B cell (primary cell): ENCODE measurements at regions not wholly inside any gene's neighbourhood (a gene's known extent, or its start where the extent isn't known, plus 50 kb on each side); places are given as distances from the start of the nearest gene placed in this dataset.

ENCODE experiments used
- ATAC-seq: fragments of 200-7000 bp; cut with Tn5 transposase; one replicate; pipeline ENCODE4 v1.10.0; 2021; ENCODE audit warnings: low read depth, mild to moderate bottlenecking, moderate number of reproducible peaks, moderate library complexity
- CTCF ChIA-PET: fragments of 350-600 bp; sonication (Branson Sonifier 250); formaldehyde crosslinking; loops from one replicate; lab custom pipeline; 2021; ENCODE audit warnings: antibody characterized with exemption, inconsistent platforms; lab: Charles Lee
- POLR2A ChIA-PET: fragments of 350-600 bp; sonication (Branson Sonifier 250); formaldehyde crosslinking; loops from one replicate; lab custom pipeline; 2021; ENCODE audit warnings: antibody characterized with exemption; lab: Charles Lee
- DNase-seq: peaks from one replicate; pipeline ENCODE4 v3.0.0; 2013
- H2AFZ ChIP-seq: 2 replicates; pipeline ENCODE4 v1.6.1; 2012; ENCODE audit warnings: mild to moderate bottlenecking, low read depth, low read length; ENCODE audit not compliant: insufficient read depth, poor library complexity, severe bottlenecking
- H3K27ac ChIP-seq, 2 donors: 1 replicate in 1 of 2; 2 replicates in 1 of 2; pipeline ENCODE4 v1.5.1; 2012 to 2013; ENCODE audit warnings: low read length in 2 of 2, mild to moderate bottlenecking in 2 of 2, moderate library complexity in 1 of 2
- H3K27me3 ChIP-seq, 4 experiments: fragments of 200-600 bp in 1 of 4; sonication (generic) in 1 of 4; replicated peaks in 1 of 4; 1 replicate in 2 of 4; 2 replicates in 2 of 4; pipeline versions ENCODE4 v1.6.1 to v1.7.0; 2013 to 2016; ENCODE audit warnings: low read length in 3 of 4, mild to moderate bottlenecking in 2 of 4, mixed read lengths in 1 of 4, moderate library complexity in 1 of 4; ENCODE audit not compliant: insufficient read depth in 4 of 4, control insufficient read depth in 3 of 4; ENCODE audit errors: control extremely low read depth in 1 of 4
- H3K36me3 ChIP-seq, 2 experiments: replicated peaks in 1 of 2; 1 replicate in 1 of 2; 2 replicates in 1 of 2; pipeline versions ENCODE4 v1.6.1 to v1.7.1; 2013; ENCODE audit warnings: low read length in 1 of 2; ENCODE audit not compliant: insufficient read depth in 2 of 2, control insufficient read depth in 1 of 2; ENCODE audit errors: control extremely low read depth in 1 of 2, extremely low read depth in 1 of 2
- H3K4me1 ChIP-seq, 2 donors: fragments of 200-600 bp in 1 of 2; sonication (generic) in 1 of 2; 1 replicate in 1 of 2; 2 replicates in 1 of 2; pipeline versions ENCODE4 v1.5.1 to v1.6.1; 2013 to 2017; ENCODE audit warnings: low read length in 2 of 2; ENCODE audit not compliant: control insufficient read depth in 2 of 2, insufficient read depth in 2 of 2
- H3K4me2 ChIP-seq: replicated peaks from 2 replicates; pipeline ENCODE3; 2012; ENCODE audit warnings: mild to moderate bottlenecking, low read depth, low read length; ENCODE audit not compliant: poor library complexity, severe bottlenecking
- H3K4me3 ChIP-seq, 5 experiments: fragments of 200-600 bp in 1 of 5; sonication (generic) in 1 of 5; 1 replicate in 3 of 5; 2 replicates in 2 of 5; pipeline versions ENCODE4 v1.5.1 to v1.7.0; 2011 to 2016; ENCODE audit warnings: low read length in 4 of 5, mild to moderate bottlenecking in 4 of 5, low read depth in 2 of 5, control low read depth in 1 of 5, moderate library complexity in 1 of 5; ENCODE audit not compliant: insufficient read depth in 1 of 5; ENCODE audit errors: control extremely low read depth in 1 of 5, extremely low read depth in 1 of 5
- H3K79me2 ChIP-seq: fragments of 200-600 bp; sonication (generic); one replicate; pipeline ENCODE4 v1.6.0; 2016; ENCODE audit warnings: low read length; ENCODE audit not compliant: control insufficient read depth, insufficient read depth
- H3K9ac ChIP-seq: fragments of 200-600 bp; sonication (generic); 2 replicates; pipeline ENCODE4 v1.6.1; 2017; ENCODE audit warnings: mild to moderate bottlenecking, low read length, moderate library complexity
- H3K9me3 ChIP-seq, 3 donors: one replicate each; pipeline versions ENCODE4 v1.6.1 to v1.7.1; 2013; ENCODE audit warnings: low read length in 2 of 3; ENCODE audit not compliant: control insufficient read depth in 2 of 3, insufficient read depth in 1 of 3; ENCODE audit errors: control extremely low read depth in 1 of 3
- H4K20me1 ChIP-seq: 2 replicates; pipeline ENCODE4 v1.6.0; 2012; ENCODE audit warnings: mild to moderate bottlenecking, low read length; ENCODE audit not compliant: insufficient read depth, control insufficient read depth, poor library complexity, severe bottlenecking
- H3K27ac Mint-ChIP-seq: one replicate; pipeline ENCODE4 v1.8.0; 2021; ENCODE audit warnings: mixed read lengths
- H3K27me3 Mint-ChIP-seq: one replicate; pipeline ENCODE4 v1.8.0; 2021; ENCODE audit warnings: mixed read lengths
- H3K4me1 Mint-ChIP-seq: one replicate; pipeline ENCODE4 v1.8.0; 2021; ENCODE audit warnings: mixed read lengths
- H3K4me3 Mint-ChIP-seq: one replicate; pipeline ENCODE4 v1.8.0; 2021; ENCODE audit warnings: mixed read lengths
- H3K9me3 Mint-ChIP-seq: one replicate; pipeline ENCODE4 v1.8.0; 2022; ENCODE audit warnings: mixed read lengths; ENCODE audit not compliant: insufficient read depth
- CTCF ChIP-seq: fragments of 200-600 bp; IDR thresholded peaks from one replicate; pipeline ENCODE4 v1.8.0; 2022; ENCODE audit warnings: antibody characterized with exemption, mild to moderate bottlenecking
- EZH2 ChIP-seq: IDR thresholded peaks from 2 replicates; pipeline ENCODE4 v1.6.1; 2012; ENCODE audit warnings: borderline replicate concordance, low read depth, mild to moderate bottlenecking, moderate library complexity, low read length; ENCODE audit not compliant: insufficient read depth, poor library complexity, severe bottlenecking
- WGBS: methylation state at CpG from one replicate; pipeline ENCODE4 v1.1.5; 2013; ENCODE audit warnings: missing lambda C conversion rate; ENCODE audit not compliant: insufficient coverage; 5-methylcytosine and 5-hydroxymethylcytosine counted together
- intact Hi-C: fragments of 100-400 bp; cut with micrococcal nuclease; formaldehyde crosslinking; loops from one replicate; pipeline ENCODE4 v1.10.0; 2022

GRCh38 chr7:67794544-67794943 is 797.9 kb downstream of the TYW1 start:
- ChIA-PET POLR2A (no interaction called here), CTCF (no interaction called here)
- intact Hi-C loops = no loop called here

DNA sequence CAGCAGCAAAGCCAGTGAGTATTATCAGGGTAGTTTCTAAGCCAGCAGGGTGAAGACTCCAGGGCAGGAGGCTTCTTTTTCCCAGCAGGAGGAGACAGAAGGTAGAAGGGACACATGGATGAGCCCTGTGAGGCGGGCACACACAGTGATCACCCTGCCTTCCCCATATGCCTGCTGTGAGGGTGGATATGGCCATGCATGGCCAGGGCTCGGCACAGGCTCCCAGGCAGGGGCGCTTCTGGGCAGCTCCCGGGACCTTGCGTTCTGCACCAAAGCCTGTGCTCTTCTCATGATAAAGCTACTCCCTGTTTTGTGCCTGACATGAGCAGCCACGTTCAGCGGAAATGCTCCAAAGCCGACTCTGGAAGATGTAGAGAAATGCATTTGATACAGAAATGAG is 807.2 kb downstream of the TYW1 start:
- no peak overlapping the region for H3K9ac ChIP-seq
- CTCF ChIA-PET = no interaction called here
- H3K4me3 Mint-ChIP-seq = no peak overlapping the region

More at GRCh38 chr7:67794544-67794943, 797.9 kb downstream of the TYW1 start:
- Histone ChIP-seq H3K79me2 (no peaks in the 10 kb centered on the region), H3K27me3 (no peaks in the 10 kb centered on the region), H3K9ac (no peak overlapping the region), H3K4me1 (no peaks in the 10 kb centered on the region), H3K36me3 (no peaks in the 10 kb centered on the region), H3K27ac (no peak overlapping the region), H4K20me1 (no peaks in the 10 kb centered on the region), H2AFZ (no peak overlapping the region), H3K9me3 (peaks cover 0 to 2% (median 0%) of the 10 kb centered on the region in 3 donors), H3K4me2 (no peak overlapping the region), H3K4me3 (no peak overlapping the region)
- TF ChIP-seq EZH2 (no peak), CTCF (no peak)
- no CpG with 5 or more reads among the region's 2 CpGs for WGBS
- H3K27ac Mint-ChIP-seq = no peak overlapping the region
- no peaks in the 10 kb centered on the region for H3K27me3 Mint-ChIP-seq
- no peak overlapping the region for H3K4me3 Mint-ChIP-seq
- H3K4me1 Mint-ChIP-seq = no peaks in the 10 kb centered on the region
- H3K9me3 Mint-ChIP-seq = peaks cover 4% of the 10 kb centered on the region
- ATAC-seq (no peak), DNase-seq (no peak)

More for the DNA sequence above, 807.2 kb downstream of the TYW1 start:
- no peaks in the 10 kb centered on the region for H3K27me3 Mint-ChIP-seq
- TF ChIP-seq EZH2 (no peak), CTCF (no peak)
- no peaks in the 10 kb centered on the region for H3K27me3 ChIP-seq
- H3K4me2 ChIP-seq = no peak overlapping the region
- H4K20me1 ChIP-seq = no peaks in the 10 kb centered on the region
- H3K79me2 ChIP-seq = no peaks in the 10 kb centered on the region
- H2AFZ ChIP-seq = no peak overlapping the region
- no peak overlapping the region for H3K4me3 ChIP-seq
- no peaks in the 10 kb centered on the region for H3K4me1 ChIP-seq
- intact Hi-C loops = no loop called here
- H3K27ac Mint-ChIP-seq = no peak overlapping the region
- no peak overlapping the region for H3K27ac ChIP-seq
- H3K9me3 Mint-ChIP-seq = peaks cover 4% of the 10 kb centered on the region
- POLR2A ChIA-PET = no interaction called here
- no peaks in the 10 kb centered on the region for H3K36me3 ChIP-seq
- DNase-seq (no peak), ATAC-seq (no peak)
- 87% methylated on average over 6 of the region's 8 CpGs for WGBS
- peaks cover 0 to 37% (median 0%) of the 10 kb centered on the region in 3 donors for H3K9me3 ChIP-seq
- H3K4me1 Mint-ChIP-seq = no peaks in the 10 kb centered on the region
